ENCODE measurements at regions not wholly inside any gene's neighbourhood (a gene's known extent, or its start where the extent isn't known, plus 50 kb on each side); places are given as distances from the start of the nearest gene placed in this dataset.

GRCh38 chr21:36603221-36603620 is 95.7 kb upstream of the SIM2 start:
- Histone ChIP-seq H3K9me2 (ENCODE audit: insufficient read depth) (no peaks in the 10 kb centered on the region), H4K20me1 (ENCODE audit: insufficient read depth) (no peaks in the 10 kb centered on the region), H2AFZ (ENCODE audit: low read depth, low read length, poor library complexity, severe bottlenecking) (no peak overlapping the region), H3K4me2 (ENCODE audit: low read length) (no peak overlapping the region), H3K9me3 (ENCODE audit: control insufficient read depth in 1 of 2, insufficient read depth in 1 of 2, low read depth in 1 of 2, low read length in 2 of 2) (no peaks in the 10 kb centered on the region), H3K4me3 (replicated peaks in 1 of 2; ENCODE audit: low read depth in 1 of 2, low read length in 2 of 2) (no peak overlapping the region), H3K36me3 (ENCODE audit: control insufficient read depth in 1 of 2, insufficient read depth in 2 of 2, low read length in 2 of 2) (no peaks in the 10 kb centered on the region), H3K9ac (ENCODE audit: low read length) (no peak overlapping the region), H3K79me2 (ENCODE audit: insufficient read depth, low read length) (no peaks in the 10 kb centered on the region), H3K27ac (ENCODE audit: low read depth, low read length) (no peak overlapping the region), H3K4me1 (ENCODE audit: control insufficient read depth in 1 of 2, insufficient read depth in 2 of 2, low read length in 2 of 2) (no peaks in the 10 kb centered on the region), H3K27me3 (ENCODE audit: insufficient read depth, low read length) (no peaks in the 10 kb centered on the region)
- ATAC-seq (no peak), DNase-seq (ENCODE audit: low read depth, low spot score) (no peak)
- no TSS peak for BruUV-seq (replicated peaks)
- ChIA-PET CTCF (no interaction called here), POLR2A (no interaction called here), RAD21 (ENCODE audit: low non-redundant PET in 1 of 2, low total read pairs in 2 of 2, uncharacterized antibody in 2 of 2, unreplicated experiment in 2 of 2) (no interaction called here)
- intact Hi-C loops (cut with micrococcal nuclease): no loop called here
- TF ChIP-seq ELF1 (IDR thresholded peaks at IDR 0.05; ENCODE audit: borderline replicate concordance, low read depth) (no peak), TCF7L2 (IDR thresholded peaks at IDR 0.05; ENCODE audit: borderline replicate concordance, extremely low read depth, insufficient read depth, insufficient read length) (no peak), MAX (IDR thresholded peaks at IDR 0.05) (no peak), CBX3 (IDR thresholded peaks at IDR 0.05; ENCODE audit: low read depth) (no peak), FOSL1 (IDR thresholded peaks at IDR 0.05; ENCODE audit: low read depth) (no peak), EGR1 (IDR thresholded peaks at IDR 0.05; ENCODE audit: low read depth) (no peak), REST (IDR thresholded peaks at IDR 0.05; ENCODE audit: low read depth) (no peak), SRF (IDR thresholded peaks at IDR 0.05; ENCODE audit: low read depth) (no peak), RAD21 (IDR thresholded peaks at IDR 0.05; ENCODE audit: low read depth) (no peak), ZNF274 (IDR thresholded peaks at IDR 0.05; ENCODE audit: low read depth, low read length) (no peak), ZFX (IDR thresholded peaks at IDR 0.05) (no peak), CEBPB (IDR thresholded peaks at IDR 0.05; ENCODE audit: low read depth) (no peak), SIN3A (IDR thresholded peaks at IDR 0.05; ENCODE audit: low read depth) (no peak), CTCF (IDR thresholded peaks at IDR 0.05 in 2 of 3, conservative IDR thresholded peaks at IDR 0.05 in 1 of 3; ENCODE audit: borderline replicate concordance in 1 of 3, insufficient read depth in 1 of 3, low read depth in 2 of 3, low read length in 2 of 3) (no peak), YY1 (IDR thresholded peaks at IDR 0.05; ENCODE audit: extremely low read depth, insufficient replicate concordance, low read depth, low read length) (no peak), POLR2A (IDR thresholded peaks at IDR 0.05; ENCODE audit: borderline replicate concordance, extremely low read depth, insufficient read depth, insufficient read length) (no peak), SP1 (IDR thresholded peaks at IDR 0.05; ENCODE audit: low read depth) (no peak)
